Activated CD8-positive, alpha-beta memory T cell treated with anti-CD3 and anti-CD28 coated beads for 36 hours (primary cell): ENCODE measurements at regions not wholly inside any gene's neighbourhood (a gene's known extent, or its start where the extent isn't known, plus 50 kb on each side); places are given as distances from the start of the nearest gene placed in this dataset.
"Not testable (repeated sequence)": the region's sequence is repeated elsewhere in the genome, so short reads cannot be mapped to it uniquely, and the experiment has no call there.

Experiments
- CTCF ChIA-PET: fragments of 350-600 bp; sonication (Branson Sonifier 250); formaldehyde crosslinking; loops from one replicate; lab custom pipeline; 2021; ENCODE audit warnings: antibody characterized with exemption; lab: Charles Lee
- POLR2A ChIA-PET: fragments of 350-600 bp; sonication (Branson Sonifier 250); formaldehyde crosslinking; loops from one replicate; lab custom pipeline; 2021; ENCODE audit warnings: antibody characterized with exemption; lab: Charles Lee

- ChIA-PET POLR2A (no interaction called here), CTCF (no interaction called here)
Measured at GRCh38 chr6:66159937-66160336, 452.9 kb upstream of the EYS start.

GRCh38 chr6:66153247-66153646 lies 446.2 kb upstream of the EYS start:
- POLR2A ChIA-PET: no interaction called here
- CTCF ChIA-PET: no interaction called here

- POLR2A ChIA-PET: no interaction called here
- CTCF ChIA-PET: no interaction called here
Measured at GRCh38 chr6:66149132-66149531, 442.1 kb upstream of the EYS start.

- ChIA-PET CTCF (no interaction called here), POLR2A (no interaction called here)
Measured at GRCh38 chr6:66145867-66146266, 438.8 kb upstream of the EYS start.

GRCh38 chr6:66134021-66134420 lies 427.0 kb upstream of the EYS start:
- CTCF ChIA-PET: no interaction called here
- POLR2A ChIA-PET: no interaction called here

- ChIA-PET POLR2A (no interaction called here), CTCF (no interaction called here)
Measured at GRCh38 chr6:66128656-66129055, 421.6 kb upstream of the EYS start.

- POLR2A ChIA-PET: no interaction called here
Measured at GRCh38 chr6:66128243-66128642, 421.2 kb upstream of the EYS start.

GRCh38 chr6:66127061-66127460 lies 420.0 kb upstream of the EYS start:
- ChIA-PET CTCF (no interaction called here), POLR2A (no interaction called here)

More at GRCh38 chr6:66128243-66128642, 421.2 kb upstream of the EYS start:
- CTCF ChIA-PET: no interaction called here

- POLR2A ChIA-PET: no interaction called here
- CTCF ChIA-PET: no interaction called here
Measured at GRCh38 chr6:66126358-66126757, 419.3 kb upstream of the EYS start.

GRCh38 chr6:66103954-66104353 lies 396.9 kb upstream of the EYS start:
- CTCF ChIA-PET: no interaction called here
- POLR2A ChIA-PET: no interaction called here

- CTCF ChIA-PET: no interaction called here
- POLR2A ChIA-PET: no interaction called here
Measured at GRCh38 chr6:66103354-66103753, 396.3 kb upstream of the EYS start.

- POLR2A ChIA-PET: no interaction called here
Measured at GRCh38 chr6:66096679-66097078, 389.7 kb upstream of the EYS start.

GRCh38 chr6:66094615-66095014 lies 387.6 kb upstream of the EYS start:
- ChIA-PET POLR2A (no interaction called here), CTCF (no interaction called here)

More at GRCh38 chr6:66096679-66097078, 389.7 kb upstream of the EYS start:
- CTCF ChIA-PET: no interaction called here

GRCh38 chr6:66092306-66092705 lies 385.3 kb upstream of the EYS start:
- CTCF ChIA-PET, POLR2A ChIA-PET: not testable (repeated sequence)

GRCh38 chr6:66086532-66086931 lies 379.5 kb upstream of the EYS start:
- POLR2A ChIA-PET: no interaction called here

GRCh38 chr6:66082914-66083313 lies 375.9 kb upstream of the EYS start:
- CTCF ChIA-PET: no interaction called here

More at GRCh38 chr6:66086532-66086931, 379.5 kb upstream of the EYS start:
- CTCF ChIA-PET: no interaction called here

GRCh38 chr6:66068907-66069306 lies 361.9 kb upstream of the EYS start:
- CTCF ChIA-PET: no interaction called here
- POLR2A ChIA-PET: no interaction called here

More at GRCh38 chr6:66082914-66083313, 375.9 kb upstream of the EYS start:
- POLR2A ChIA-PET: no interaction called here

GRCh38 chr6:66068033-66068432 lies 361.0 kb upstream of the EYS start:
- ChIA-PET POLR2A (no interaction called here), CTCF (no interaction called here)

- ChIA-PET CTCF (interaction anchor here (0.6 kb wide), 1 partner anchor 1090 kb away, joined by 4 read pairs; no protein-coding TSS in a partner anchor), POLR2A (no interaction called here)
Measured at GRCh38 chr6:66065313-66065712, 358.3 kb upstream of the EYS start.

- CTCF ChIA-PET: no interaction called here
- POLR2A ChIA-PET: no interaction called here
Measured at GRCh38 chr6:66057034-66057433, 350.0 kb upstream of the EYS start.

GRCh38 chr6:66054967-66055366 lies 347.9 kb upstream of the EYS start:
- CTCF ChIA-PET: no interaction called here
- POLR2A ChIA-PET: no interaction called here

- POLR2A ChIA-PET: no interaction called here
- CTCF ChIA-PET: no interaction called here
Measured at GRCh38 chr6:66051812-66052211, 344.8 kb upstream of the EYS start.
